Fibroblast of lung (primary cell): ENCODE measurements at regions not wholly inside any gene's neighbourhood (a gene's known extent, or its start where the extent isn't known, plus 50 kb on each side); places are given as distances from the start of the nearest gene placed in this dataset.

Experiments used
- EZH2 ChIP-seq: IDR thresholded peaks from 2 replicates; pipeline ENCODE4 v1.5.1; 2012; ENCODE audit warnings: low read length, control low read depth, mild to moderate bottlenecking; ENCODE audit errors: missing control alignments
- TF ChIP-seq, protein P1 (sequence below), 2 donors: IDR thresholded peaks in 1 of 2; conservative IDR thresholded peaks in 1 of 2; 1 replicate in 1 of 2; 2 replicates in 1 of 2; pipeline ENCODE4 v1.5.1; 2011 to 2012; ENCODE audit warnings: low read length in 2 of 2, control low read depth in 1 of 2, inconsistent platforms in 1 of 2, low read depth in 1 of 2, mild to moderate bottlenecking in 1 of 2

GRCh38 chr6:145368075-145368474, 367.2 kb downstream of the EPM2A start:
- TF ChIP-seq, protein P1, sequence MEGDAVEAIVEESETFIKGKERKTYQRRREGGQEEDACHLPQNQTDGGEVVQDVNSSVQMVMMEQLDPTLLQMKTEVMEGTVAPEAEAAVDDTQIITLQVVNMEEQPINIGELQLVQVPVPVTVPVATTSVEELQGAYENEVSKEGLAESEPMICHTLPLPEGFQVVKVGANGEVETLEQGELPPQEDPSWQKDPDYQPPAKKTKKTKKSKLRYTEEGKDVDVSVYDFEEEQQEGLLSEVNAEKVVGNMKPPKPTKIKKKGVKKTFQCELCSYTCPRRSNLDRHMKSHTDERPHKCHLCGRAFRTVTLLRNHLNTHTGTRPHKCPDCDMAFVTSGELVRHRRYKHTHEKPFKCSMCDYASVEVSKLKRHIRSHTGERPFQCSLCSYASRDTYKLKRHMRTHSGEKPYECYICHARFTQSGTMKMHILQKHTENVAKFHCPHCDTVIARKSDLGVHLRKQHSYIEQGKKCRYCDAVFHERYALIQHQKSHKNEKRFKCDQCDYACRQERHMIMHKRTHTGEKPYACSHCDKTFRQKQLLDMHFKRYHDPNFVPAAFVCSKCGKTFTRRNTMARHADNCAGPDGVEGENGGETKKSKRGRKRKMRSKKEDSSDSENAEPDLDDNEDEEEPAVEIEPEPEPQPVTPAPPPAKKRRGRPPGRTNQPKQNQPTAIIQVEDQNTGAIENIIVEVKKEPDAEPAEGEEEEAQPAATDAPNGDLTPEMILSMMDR (conservative IDR thresholded peaks at IDR 0.05 in 1 of 2, IDR thresholded peaks at IDR 0.05 in 1 of 2; ENCODE audit: low read depth in 1 of 2, low read length in 2 of 2), result no peak
- TF ChIP-seq EZH2, result no peak
